Activated CD4-positive, alpha-beta T cell treated with anti-CD3 and anti-CD28 coated beads for 4 hours (primary cell): ENCODE measurements at regions not wholly inside any gene's neighbourhood (a gene's known extent, or its start where the extent isn't known, plus 50 kb on each side); places are given as distances from the start of the nearest gene placed in this dataset.
"Not testable (repeated sequence)": the region's sequence is repeated elsewhere in the genome, so short reads cannot be mapped to it uniquely, and the experiment has no call there.

Experiments used
- DNase-seq, 2 donors: peaks; one replicate each; pipeline ENCODE4 v3.0.0-alpha.2; 2020

DNA sequence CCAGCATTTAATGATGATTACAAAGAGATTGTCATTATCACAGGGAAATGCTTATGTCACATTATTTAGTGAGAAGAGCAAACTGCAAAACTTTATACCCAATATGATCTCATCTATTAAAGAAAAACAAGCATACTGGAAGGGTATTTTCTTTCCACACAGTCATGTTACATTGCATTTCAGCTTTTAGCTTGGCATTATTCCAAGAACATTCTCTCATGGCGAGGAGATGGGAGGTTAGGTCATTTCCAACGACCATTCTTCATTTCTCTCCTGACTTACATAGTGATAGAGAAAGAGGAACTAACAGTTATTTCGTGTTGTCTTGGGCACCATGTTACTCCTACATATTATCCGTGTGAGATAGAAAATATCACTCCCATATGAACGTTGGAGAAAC is 309.4 kb upstream of the XYLT1 start:
- DNase-seq: no peak

GRCh38 chr16:17777408-17777863 is 306.7 kb upstream of the XYLT1 start:
- DNase-seq: no peak

DNA sequence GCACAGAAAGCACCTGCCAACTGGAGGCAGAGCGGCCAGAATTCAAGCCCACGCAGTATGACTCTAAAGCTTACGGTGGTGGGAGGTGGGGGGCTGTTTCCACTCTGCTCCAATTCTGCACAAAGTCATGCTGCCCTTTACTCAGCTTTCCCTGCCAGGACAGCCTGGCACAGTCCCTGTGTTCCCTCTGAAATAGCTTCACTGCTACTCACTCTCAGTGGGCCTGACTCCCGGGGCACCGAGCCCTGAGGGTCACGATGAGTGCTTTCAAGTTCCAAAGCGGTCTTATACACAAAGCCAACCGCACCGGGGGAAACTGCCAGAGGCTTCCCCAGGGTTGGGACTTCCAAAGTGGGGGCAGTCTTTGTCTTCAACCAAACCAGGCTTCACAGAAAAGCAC is 306.1 kb upstream of the XYLT1 start:
- DNase-seq: no peak

- no peak for DNase-seq
Measured at GRCh38 chr16:17776465-17776864, 305.7 kb upstream of the XYLT1 start.

DNA sequence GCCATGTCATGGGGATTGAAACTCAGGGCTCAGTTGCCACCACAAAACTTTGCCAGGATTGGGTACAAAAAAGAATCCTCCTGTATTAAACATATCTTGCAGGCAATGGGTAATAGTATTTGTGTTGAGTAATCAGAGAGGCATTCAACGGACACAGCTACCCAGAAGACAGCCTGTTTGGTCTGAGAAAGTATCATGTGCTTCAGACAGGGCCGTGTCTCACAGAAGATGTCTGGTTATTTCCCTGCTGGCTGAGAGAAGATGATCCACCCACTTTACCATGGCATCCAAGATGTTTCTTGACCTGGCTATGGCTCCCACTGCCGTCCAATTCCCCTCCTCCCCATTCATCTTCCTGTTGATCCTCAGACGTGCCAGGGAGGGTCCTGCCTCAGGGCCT is 304.3 kb upstream of the XYLT1 start:
- no peak for DNase-seq

- DNase-seq: no peak
Measured at GRCh38 chr16:17773698-17774101, 302.9 kb upstream of the XYLT1 start.

GRCh38 chr16:17770104-17770503 is 299.3 kb upstream of the XYLT1 start:
- DNase-seq: no peak

GRCh38 chr16:17769065-17769464 is 298.3 kb upstream of the XYLT1 start:
- no peak for DNase-seq

DNA sequence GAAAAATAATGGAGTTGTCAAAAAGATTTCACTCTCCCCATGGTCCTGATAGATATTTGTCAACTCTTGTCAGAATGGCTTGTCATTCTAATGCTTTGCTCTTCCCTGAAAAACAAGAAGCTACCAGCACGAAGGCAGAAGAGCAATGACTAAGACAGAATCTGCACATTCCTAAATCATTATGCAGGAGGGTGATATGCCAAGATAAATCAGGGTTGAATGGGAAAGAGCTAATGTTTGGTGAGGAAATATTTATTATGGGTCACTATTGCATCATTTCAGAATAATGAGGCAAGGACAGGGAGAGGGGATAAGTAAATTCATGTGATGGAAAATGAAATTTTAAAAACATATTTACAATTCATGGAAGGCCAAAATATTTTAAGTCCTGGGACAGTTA is 297.5 kb upstream of the XYLT1 start:
- DNase-seq: no peak

- no peak for DNase-seq
Measured at GRCh38 chr16:17766012-17766411, 295.3 kb upstream of the XYLT1 start.

- DNase-seq: no peak
Measured at GRCh38 chr16:17759451-17760390, 289.0 kb upstream of the XYLT1 start.

GRCh38 chr16:17757808-17758207 is 287.0 kb upstream of the XYLT1 start:
- DNase-seq: no peak

DNA sequence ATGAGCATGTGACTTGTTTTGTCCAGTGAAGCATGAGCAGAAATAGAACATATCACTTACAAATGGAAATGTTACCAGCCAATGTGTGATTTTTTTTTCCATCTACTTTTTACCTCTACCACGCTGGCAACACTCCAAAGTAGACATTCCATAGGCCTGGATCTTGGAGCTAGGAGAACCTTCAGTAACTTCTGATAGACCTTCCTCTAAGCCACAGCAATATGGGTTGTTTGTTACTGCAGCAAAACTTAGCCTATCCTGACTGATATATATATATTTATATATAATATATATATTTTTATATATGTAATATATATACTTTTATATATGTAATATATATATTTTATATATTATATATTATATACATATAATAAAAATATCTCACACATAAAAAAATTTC is 284.4 kb upstream of the XYLT1 start:
- DNase-seq: no peak

DNA sequence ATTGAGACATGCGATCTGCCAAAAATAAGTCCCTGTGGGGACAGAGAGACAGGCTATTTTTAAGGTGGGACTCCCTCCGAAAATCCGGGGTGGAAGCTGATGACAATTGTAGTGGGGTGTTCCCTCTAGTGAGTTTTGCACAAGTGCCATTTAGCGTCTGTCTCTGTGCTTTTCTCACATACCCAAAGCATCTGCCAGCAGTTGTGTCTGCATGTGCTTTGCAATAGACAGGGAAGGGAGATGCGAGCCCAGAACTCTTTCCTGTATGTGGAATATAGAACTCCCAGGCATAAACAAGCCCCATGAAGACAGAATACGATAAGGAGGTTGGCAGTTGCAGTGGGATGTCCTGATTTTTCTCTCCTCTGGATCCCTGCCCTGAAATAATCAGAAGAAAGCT is 282.7 kb upstream of the XYLT1 start:
- no peak for DNase-seq

- no peak for DNase-seq
Measured at GRCh38 chr16:17749706-17750105, 278.9 kb upstream of the XYLT1 start.

DNA sequence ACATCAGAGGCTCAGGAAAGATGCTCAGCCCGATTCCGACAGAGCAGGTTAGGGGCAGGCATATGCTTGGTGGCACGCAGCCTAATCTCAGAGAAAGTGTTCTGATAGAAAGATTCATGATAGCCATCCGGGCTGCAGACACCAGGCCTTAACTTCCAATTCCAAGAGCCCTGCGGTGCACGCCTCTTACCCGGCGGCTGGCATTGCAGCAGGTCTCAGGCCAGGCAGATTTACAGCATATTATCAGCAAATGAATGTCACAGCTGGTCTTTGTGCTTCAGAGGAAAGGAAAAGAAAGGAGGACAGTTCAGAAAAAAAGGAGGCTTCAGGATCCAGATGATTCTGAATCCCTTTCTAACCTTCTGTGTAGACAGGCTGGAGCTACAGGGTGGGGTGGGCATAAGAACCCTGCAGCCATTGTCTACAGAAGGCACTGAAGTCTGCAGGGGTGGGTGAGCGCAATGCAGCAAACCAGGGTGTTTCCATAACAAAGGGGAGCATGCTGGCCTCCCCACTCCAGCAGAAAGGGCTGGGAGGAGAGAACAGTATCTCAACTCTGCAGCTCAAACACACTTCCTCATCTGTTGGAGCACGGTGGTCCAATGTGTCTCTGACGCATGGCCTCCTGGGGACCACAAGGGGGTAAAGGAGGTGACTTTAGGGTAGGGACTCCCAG is 277.4 kb upstream of the XYLT1 start:
- DNase-seq: no peak

GRCh38 chr16:17747081-17747756 is 276.5 kb upstream of the XYLT1 start:
- no peak for DNase-seq

GRCh38 chr16:17744921-17745572 is 274.3 kb upstream of the XYLT1 start:
- DNase-seq: no peak

DNA sequence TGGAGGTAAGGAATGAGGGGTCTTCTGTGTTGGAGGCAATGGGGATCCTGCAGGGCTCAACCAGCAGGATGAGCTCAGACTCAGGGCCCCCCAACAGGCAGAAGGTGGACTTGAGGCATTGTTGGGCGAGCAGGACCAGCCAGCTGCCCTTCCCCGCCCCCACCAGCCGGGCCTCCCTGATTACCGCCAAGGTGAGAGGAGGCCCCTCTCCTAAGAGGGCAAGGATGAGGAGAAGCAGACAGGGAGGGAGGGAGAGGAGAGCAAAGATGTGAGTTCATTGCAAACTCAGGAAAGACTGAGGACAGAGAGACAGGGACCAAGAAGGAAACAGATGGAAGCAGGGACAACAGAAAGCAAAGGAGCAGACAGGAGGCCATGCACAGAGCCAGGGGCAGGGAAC is 272.8 kb upstream of the XYLT1 start:
- no peak for DNase-seq

- no peak for DNase-seq
Measured at GRCh38 chr16:17743158-17743557, 272.4 kb upstream of the XYLT1 start.

DNA sequence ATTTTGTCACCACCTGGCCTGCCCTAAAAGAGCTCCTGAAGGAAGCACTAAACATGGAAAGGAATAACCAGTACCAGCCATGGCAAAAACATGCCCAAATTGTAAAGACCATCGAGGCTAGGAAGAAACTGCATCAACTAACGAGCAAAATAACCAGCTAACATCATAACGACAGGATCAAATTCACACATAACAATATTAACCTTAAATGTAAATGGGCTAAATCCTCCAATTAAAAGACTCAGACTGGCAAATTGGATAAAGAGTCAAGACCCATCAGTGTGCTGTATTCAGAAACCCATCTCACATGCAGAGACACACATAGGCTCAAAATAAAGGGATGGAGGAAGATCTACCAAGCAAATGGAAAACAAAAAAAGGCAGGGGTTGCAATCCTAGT is 264.3 kb upstream of the XYLT1 start:
- not testable (repeated sequence) for DNase-seq

- no peak for DNase-seq
Measured at GRCh38 chr16:17729820-17730219, 259.1 kb upstream of the XYLT1 start.

GRCh38 chr16:17728196-17728595 is 257.4 kb upstream of the XYLT1 start:
- no peak for DNase-seq
